Neural cell (in vitro differentiated cells): ENCODE measurements at regions not wholly inside any gene's neighbourhood (a gene's known extent, or its start where the extent isn't known, plus 50 kb on each side); places are given as distances from the start of the nearest gene placed in this dataset.

Experiments
- TF ChIP-seq, protein P1 (sequence below): fragments of 450-650 bp; IDR thresholded peaks from 2 replicates; pipeline ENCODE4 v1.5.1; 2014; ENCODE audit warnings: antibody characterized with exemption, mild to moderate bottlenecking, moderate library complexity; ENCODE audit not compliant: poor library complexity, severe bottlenecking
- TF ChIP-seq, protein P2 (sequence below): IDR thresholded peaks from 2 replicates; pipeline ENCODE4 v1.6.1; 2012; ENCODE audit warnings: borderline replicate concordance

DNA sequence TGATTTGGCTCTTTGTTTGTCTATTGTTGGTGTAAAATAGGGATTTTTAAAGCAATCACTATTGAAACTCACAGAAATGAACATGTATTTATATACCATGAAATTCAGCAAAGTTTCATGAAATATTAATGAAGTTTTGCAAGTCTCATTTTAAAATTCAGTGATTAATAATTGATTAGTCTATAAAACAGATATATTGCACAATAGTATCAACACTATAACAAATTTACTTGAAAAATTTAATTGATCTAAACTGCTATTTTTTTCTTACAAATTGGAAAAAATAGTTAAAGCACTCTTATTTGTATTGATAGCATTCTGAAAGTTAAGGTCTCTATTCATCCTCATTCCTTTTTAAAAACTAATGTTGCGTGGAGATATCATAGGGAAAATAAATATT lies 121.0 kb upstream of the PCDH9 start:
- TF ChIP-seq, protein P1, sequence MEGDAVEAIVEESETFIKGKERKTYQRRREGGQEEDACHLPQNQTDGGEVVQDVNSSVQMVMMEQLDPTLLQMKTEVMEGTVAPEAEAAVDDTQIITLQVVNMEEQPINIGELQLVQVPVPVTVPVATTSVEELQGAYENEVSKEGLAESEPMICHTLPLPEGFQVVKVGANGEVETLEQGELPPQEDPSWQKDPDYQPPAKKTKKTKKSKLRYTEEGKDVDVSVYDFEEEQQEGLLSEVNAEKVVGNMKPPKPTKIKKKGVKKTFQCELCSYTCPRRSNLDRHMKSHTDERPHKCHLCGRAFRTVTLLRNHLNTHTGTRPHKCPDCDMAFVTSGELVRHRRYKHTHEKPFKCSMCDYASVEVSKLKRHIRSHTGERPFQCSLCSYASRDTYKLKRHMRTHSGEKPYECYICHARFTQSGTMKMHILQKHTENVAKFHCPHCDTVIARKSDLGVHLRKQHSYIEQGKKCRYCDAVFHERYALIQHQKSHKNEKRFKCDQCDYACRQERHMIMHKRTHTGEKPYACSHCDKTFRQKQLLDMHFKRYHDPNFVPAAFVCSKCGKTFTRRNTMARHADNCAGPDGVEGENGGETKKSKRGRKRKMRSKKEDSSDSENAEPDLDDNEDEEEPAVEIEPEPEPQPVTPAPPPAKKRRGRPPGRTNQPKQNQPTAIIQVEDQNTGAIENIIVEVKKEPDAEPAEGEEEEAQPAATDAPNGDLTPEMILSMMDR = no peak
- TF ChIP-seq, protein P2, sequence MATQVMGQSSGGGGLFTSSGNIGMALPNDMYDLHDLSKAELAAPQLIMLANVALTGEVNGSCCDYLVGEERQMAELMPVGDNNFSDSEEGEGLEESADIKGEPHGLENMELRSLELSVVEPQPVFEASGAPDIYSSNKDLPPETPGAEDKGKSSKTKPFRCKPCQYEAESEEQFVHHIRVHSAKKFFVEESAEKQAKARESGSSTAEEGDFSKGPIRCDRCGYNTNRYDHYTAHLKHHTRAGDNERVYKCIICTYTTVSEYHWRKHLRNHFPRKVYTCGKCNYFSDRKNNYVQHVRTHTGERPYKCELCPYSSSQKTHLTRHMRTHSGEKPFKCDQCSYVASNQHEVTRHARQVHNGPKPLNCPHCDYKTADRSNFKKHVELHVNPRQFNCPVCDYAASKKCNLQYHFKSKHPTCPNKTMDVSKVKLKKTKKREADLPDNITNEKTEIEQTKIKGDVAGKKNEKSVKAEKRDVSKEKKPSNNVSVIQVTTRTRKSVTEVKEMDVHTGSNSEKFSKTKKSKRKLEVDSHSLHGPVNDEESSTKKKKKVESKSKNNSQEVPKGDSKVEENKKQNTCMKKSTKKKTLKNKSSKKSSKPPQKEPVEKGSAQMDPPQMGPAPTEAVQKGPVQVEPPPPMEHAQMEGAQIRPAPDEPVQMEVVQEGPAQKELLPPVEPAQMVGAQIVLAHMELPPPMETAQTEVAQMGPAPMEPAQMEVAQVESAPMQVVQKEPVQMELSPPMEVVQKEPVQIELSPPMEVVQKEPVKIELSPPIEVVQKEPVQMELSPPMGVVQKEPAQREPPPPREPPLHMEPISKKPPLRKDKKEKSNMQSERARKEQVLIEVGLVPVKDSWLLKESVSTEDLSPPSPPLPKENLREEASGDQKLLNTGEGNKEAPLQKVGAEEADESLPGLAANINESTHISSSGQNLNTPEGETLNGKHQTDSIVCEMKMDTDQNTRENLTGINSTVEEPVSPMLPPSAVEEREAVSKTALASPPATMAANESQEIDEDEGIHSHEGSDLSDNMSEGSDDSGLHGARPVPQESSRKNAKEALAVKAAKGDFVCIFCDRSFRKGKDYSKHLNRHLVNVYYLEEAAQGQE = no peak
